Karpas-422 (cell line): ENCODE measurements at regions not wholly inside any gene's neighbourhood (a gene's known extent, or its start where the extent isn't known, plus 50 kb on each side); places are given as distances from the start of the nearest gene placed in this dataset.

Source experiments
- DNase-seq: peaks from one replicate; pipeline ENCODE4 v3.0.0-alpha.2; 2015
- H2AFZ ChIP-seq: fragments of 200-600 bp; sonication (generic); 2 replicates; pipeline ENCODE4 v1.6.1; 2014; ENCODE audit warnings: antibody characterized with exemption, low read length, mixed read lengths
- H3K27ac ChIP-seq: fragments of 200-600 bp; sonication (generic); 2 replicates; pipeline ENCODE4 v1.5.1; 2014; ENCODE audit warnings: mild to moderate bottlenecking, low read length, moderate library complexity
- H3K27me3 ChIP-seq: fragments of 200-600 bp; sonication (generic); 2 replicates; pipeline ENCODE4 v1.6.1; 2014; ENCODE audit warnings: low read length, mixed read lengths
- H3K36me3 ChIP-seq: fragments of 200-600 bp; sonication (generic); 2 replicates; pipeline ENCODE4 v1.6.1; 2014; ENCODE audit warnings: low read length, mixed read lengths; ENCODE audit not compliant: insufficient read depth
- H3K4me1 ChIP-seq: fragments of 200-600 bp; sonication (generic); 2 replicates; pipeline ENCODE4 v1.6.1; 2014; ENCODE audit warnings: mild to moderate bottlenecking, low read length, mixed read lengths
- H3K4me2 ChIP-seq: fragments of 200-600 bp; sonication (generic); 2 replicates; pipeline ENCODE4 v1.6.1; 2014; ENCODE audit warnings: low read length, low read depth, mild to moderate bottlenecking; ENCODE audit not compliant: poor library complexity, severe bottlenecking
- H3K4me3 ChIP-seq: fragments of 200-600 bp; sonication (generic); 2 replicates; pipeline ENCODE4 v1.5.1; 2014; ENCODE audit warnings: mild to moderate bottlenecking, antibody characterized with exemption, low read length, mixed read lengths
- H3K79me2 ChIP-seq: fragments of 200-600 bp; sonication (generic); 2 replicates; pipeline ENCODE4 v1.6.1; 2014; ENCODE audit warnings: mild to moderate bottlenecking, low read length, mixed read lengths
- H3K9ac ChIP-seq: fragments of 200-600 bp; sonication (generic); 2 replicates; pipeline ENCODE4 v1.6.0; 2014; ENCODE audit warnings: low read length
- H3K9me2 ChIP-seq: fragments of 200-600 bp; sonication (generic), shearing (Covaris generic); replicated peaks from 2 replicates; pipeline ENCODE4 v1.6.0; 2014; ENCODE audit warnings: mild to moderate bottlenecking, low read length, moderate library complexity; ENCODE audit not compliant: insufficient read depth
- H3K9me3 ChIP-seq: fragments of 300-700, 200-600 bp; sonication (generic); 2 replicates; pipeline ENCODE4 v1.6.1; 2014; ENCODE audit warnings: low read length, mixed read lengths
- H4K20me1 ChIP-seq: fragments of 200-600 bp; sonication (generic); 2 replicates; pipeline ENCODE4 v1.6.1; 2014; ENCODE audit warnings: mild to moderate bottlenecking, antibody characterized with exemption, low read length, low read depth; ENCODE audit not compliant: insufficient read depth

GRCh38 chr6:103617642-103618041 lies 1242.1 kb downstream of the HACE1 start:
- Histone ChIP-seq H3K4me2 (no peak overlapping the region), H3K79me2 (no peaks in the 10 kb centered on the region), H3K27me3 (no peaks in the 10 kb centered on the region), H4K20me1 (no peaks in the 10 kb centered on the region), H3K9me2 (no peaks in the 10 kb centered on the region), H3K4me3 (no peak overlapping the region), H3K4me1 (no peaks in the 10 kb centered on the region), H3K9ac (no peak overlapping the region), H3K9me3 (no peaks in the 10 kb centered on the region), H3K27ac (no peak overlapping the region), H3K36me3 (no peaks in the 10 kb centered on the region), H2AFZ (no peak overlapping the region)
- no peak for DNase-seq

DNA sequence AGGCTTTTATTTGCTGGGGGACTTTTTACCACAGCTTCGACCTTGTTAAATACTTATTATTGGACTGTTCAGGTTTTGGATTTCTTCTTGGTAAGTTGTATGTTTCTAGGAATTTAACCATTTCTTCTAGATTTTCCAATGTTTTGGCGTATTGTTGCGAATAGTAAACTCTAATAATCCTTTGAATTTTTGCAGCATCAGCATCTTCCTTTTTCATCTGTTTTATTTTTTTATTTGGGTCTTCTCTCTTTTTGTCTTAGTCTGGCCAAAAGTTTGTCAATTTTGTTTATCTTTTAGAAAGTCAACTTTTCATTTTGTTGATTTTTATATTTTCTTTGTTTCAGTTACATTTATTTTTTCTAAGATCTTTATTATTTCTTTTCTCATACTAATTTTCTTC lies 1272.0 kb downstream of the HACE1 start:
- no peaks in the 10 kb centered on the region for H3K36me3 ChIP-seq
- no peaks in the 10 kb centered on the region for H3K9me3 ChIP-seq
- no peaks in the 10 kb centered on the region for H3K27me3 ChIP-seq

GRCh38 chr6:103578115-103578514 lies 1281.6 kb downstream of the HACE1 start:
- H3K4me2 ChIP-seq = no peak overlapping the region
- H3K27ac ChIP-seq = no peak overlapping the region
- no peaks in the 10 kb centered on the region for H3K79me2 ChIP-seq
- H4K20me1 ChIP-seq = no peaks in the 10 kb centered on the region
- no peaks in the 10 kb centered on the region for H3K27me3 ChIP-seq
- H3K9me2 ChIP-seq = no peaks in the 10 kb centered on the region
- peaks cover 4% of the 10 kb centered on the region; the same call in 1 of the 2 replicates for H3K9me3 ChIP-seq
- no peaks in the 10 kb centered on the region for H3K4me1 ChIP-seq
- H3K9ac ChIP-seq = no peak overlapping the region
- no peak for DNase-seq
- H3K36me3 ChIP-seq = no peaks in the 10 kb centered on the region
- H2AFZ ChIP-seq = no peak overlapping the region
- H3K4me3 ChIP-seq = no peak overlapping the region

More for the DNA sequence above, 1272.0 kb downstream of the HACE1 start:
- H3K27ac ChIP-seq = no peak overlapping the region
- no peaks in the 10 kb centered on the region for H4K20me1 ChIP-seq
- H3K79me2 ChIP-seq = no peaks in the 10 kb centered on the region
- DNase-seq = no peak
- no peaks in the 10 kb centered on the region for H3K4me1 ChIP-seq
- no peak overlapping the region for H3K4me2 ChIP-seq
- H3K9ac ChIP-seq = no peak overlapping the region
- no peaks in the 10 kb centered on the region for H3K9me2 ChIP-seq
- no peak overlapping the region for H3K4me3 ChIP-seq
- H2AFZ ChIP-seq = no peak overlapping the region

GRCh38 chr6:103570431-103570830 lies 1289.3 kb downstream of the HACE1 start:
- Histone ChIP-seq H2AFZ (no peak overlapping the region), H3K4me1 (no peaks in the 10 kb centered on the region), H3K4me2 (no peak overlapping the region), H3K4me3 (no peak overlapping the region), H3K36me3 (no peaks in the 10 kb centered on the region), H3K9me3 (no peaks in the 10 kb centered on the region; the same call in none of the 2 replicates), H3K27ac (no peak overlapping the region), H3K9ac (no peak overlapping the region), H3K27me3 (no peaks in the 10 kb centered on the region), H3K9me2 (no peaks in the 10 kb centered on the region), H4K20me1 (no peaks in the 10 kb centered on the region), H3K79me2 (no peaks in the 10 kb centered on the region)
- DNase-seq = no peak

DNA sequence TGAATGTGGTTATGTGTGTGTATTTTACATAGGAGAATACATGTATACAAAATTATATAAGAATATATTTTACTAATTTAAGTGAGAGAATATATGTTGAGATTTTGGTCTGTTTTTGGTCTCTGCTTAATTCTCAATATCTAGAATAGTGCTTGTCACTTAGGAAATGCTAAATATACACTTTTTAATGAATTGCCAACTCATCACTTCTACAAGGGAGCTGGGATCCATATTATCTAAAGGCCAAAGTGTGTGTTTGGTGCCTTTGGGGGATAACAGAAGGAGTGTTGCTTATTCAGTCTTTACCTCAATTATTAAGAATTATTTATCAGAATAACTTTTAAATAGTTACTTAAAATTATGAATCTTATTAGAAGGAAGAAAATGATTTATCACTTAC lies 1304.8 kb downstream of the HACE1 start:
- H4K20me1 ChIP-seq = no peaks in the 10 kb centered on the region
- no peaks in the 10 kb centered on the region for H3K4me1 ChIP-seq
- H3K79me2 ChIP-seq = no peaks in the 10 kb centered on the region
- H3K27ac ChIP-seq = no peak overlapping the region
- DNase-seq = no peak
- H3K4me3 ChIP-seq = no peak overlapping the region
- H3K9ac ChIP-seq = no peak overlapping the region
- H2AFZ ChIP-seq = no peak overlapping the region
- H3K9me2 ChIP-seq = no peaks in the 10 kb centered on the region
- no peaks in the 10 kb centered on the region for H3K9me3 ChIP-seq
- H3K36me3 ChIP-seq = no peaks in the 10 kb centered on the region
- H3K27me3 ChIP-seq = no peaks in the 10 kb centered on the region
- no peak overlapping the region for H3K4me2 ChIP-seq

GRCh38 chr6:103538381-103538780 lies 1321.3 kb downstream of the HACE1 start:
- DNase-seq = no peak
- H3K9me3 ChIP-seq = no peaks in the 10 kb centered on the region
- H3K27ac ChIP-seq = no peak overlapping the region
- H3K4me1 ChIP-seq = no peaks in the 10 kb centered on the region
- no peak overlapping the region for H2AFZ ChIP-seq
- H3K9ac ChIP-seq = no peak overlapping the region
- H3K4me2 ChIP-seq = no peak overlapping the region
- no peaks in the 10 kb centered on the region for H3K36me3 ChIP-seq
- no peak overlapping the region for H3K4me3 ChIP-seq
- no peaks in the 10 kb centered on the region for H3K27me3 ChIP-seq
- no peaks in the 10 kb centered on the region for H3K9me2 ChIP-seq
- no peaks in the 10 kb centered on the region for H3K79me2 ChIP-seq
- H4K20me1 ChIP-seq = no peaks in the 10 kb centered on the region

DNA sequence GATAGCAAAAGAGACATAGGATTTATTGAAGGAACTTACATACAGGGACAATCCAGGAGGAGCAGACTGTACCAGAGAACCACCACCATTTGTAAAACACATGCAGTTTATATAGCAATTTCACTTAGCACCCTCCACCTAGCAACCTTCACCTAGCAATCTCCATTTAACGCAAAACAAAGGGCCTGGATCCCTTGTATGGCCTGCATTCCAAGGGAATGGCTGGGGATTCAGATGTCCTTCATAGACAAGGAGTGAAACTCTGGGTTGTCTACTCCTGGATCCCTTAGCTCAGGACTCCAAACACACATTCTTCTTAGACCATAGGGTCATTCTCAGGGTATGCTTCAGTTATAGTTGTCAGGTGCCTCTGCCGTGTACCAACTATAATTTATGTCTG lies 1324.9 kb downstream of the HACE1 start:
- Histone ChIP-seq H3K4me1 (no peaks in the 10 kb centered on the region; the same call in 1 of the 2 replicates), H2AFZ (no peak overlapping the region), H3K27me3 (no peaks in the 10 kb centered on the region), H3K9ac (no peak overlapping the region), H3K79me2 (no peaks in the 10 kb centered on the region), H4K20me1 (no peaks in the 10 kb centered on the region), H3K4me3 (no peak overlapping the region), H3K9me3 (no peaks in the 10 kb centered on the region), H3K4me2 (no peak overlapping the region), H3K9me2 (no peaks in the 10 kb centered on the region), H3K27ac (no peak overlapping the region), H3K36me3 (no peaks in the 10 kb centered on the region)
- no peak for DNase-seq

DNA sequence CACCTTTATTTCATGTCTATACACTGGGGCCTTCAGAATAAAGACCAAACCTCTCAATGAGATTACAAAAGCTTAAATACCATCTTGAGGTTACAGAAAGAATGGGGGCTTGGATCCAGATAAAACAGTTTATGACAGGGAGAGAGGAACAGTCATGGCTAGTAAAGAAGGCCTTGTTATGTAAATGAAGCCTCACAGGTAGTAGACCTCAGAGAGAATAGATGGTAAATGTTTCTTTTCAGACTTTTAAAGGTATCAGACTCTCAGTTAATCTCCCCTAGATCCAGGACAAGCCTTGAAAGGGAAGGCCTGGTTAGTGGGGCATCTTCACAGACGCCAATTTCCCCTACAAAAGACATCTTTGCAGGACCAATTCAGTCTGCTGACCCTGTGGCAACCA lies 1325.6 kb downstream of the HACE1 start:
- H4K20me1 ChIP-seq = no peaks in the 10 kb centered on the region
- no peak overlapping the region for H2AFZ ChIP-seq
- H3K9me2 ChIP-seq = no peaks in the 10 kb centered on the region
- H3K4me3 ChIP-seq = no peak overlapping the region
- H3K4me2 ChIP-seq = no peak overlapping the region
- H3K27ac ChIP-seq = no peak overlapping the region
- H3K9me3 ChIP-seq = no peaks in the 10 kb centered on the region
- no peaks in the 10 kb centered on the region for H3K79me2 ChIP-seq
- H3K36me3 ChIP-seq = no peaks in the 10 kb centered on the region
- no peak overlapping the region for H3K9ac ChIP-seq
- H3K27me3 ChIP-seq = no peaks in the 10 kb centered on the region
- H3K4me1 ChIP-seq = no peaks in the 10 kb centered on the region; the same call in 1 of the 2 replicates
- DNase-seq = no peak

DNA sequence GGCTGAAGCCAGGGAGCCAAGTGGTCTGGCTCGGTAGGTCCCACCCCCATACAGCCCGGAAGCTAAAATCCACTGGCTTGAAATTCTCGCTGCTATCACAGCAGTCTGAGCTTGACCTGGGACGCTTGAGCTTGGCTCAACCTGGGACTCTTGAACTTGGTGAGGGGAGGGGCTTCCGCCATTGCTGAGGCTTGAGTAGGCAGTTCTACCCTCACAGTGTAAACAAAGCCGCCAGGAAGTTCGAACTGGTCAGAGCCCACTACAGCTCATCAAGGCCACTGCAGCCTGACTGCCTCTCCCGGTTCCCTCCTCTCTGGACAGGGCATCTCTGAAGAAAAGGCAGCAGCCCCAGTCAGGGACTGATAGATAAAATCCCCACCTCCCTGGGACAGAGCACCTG lies 1337.7 kb downstream of the HACE1 start:
- DNase-seq = no peak
- no peak overlapping the region for H3K27ac ChIP-seq
- H2AFZ ChIP-seq = no peak overlapping the region
- no peaks in the 10 kb centered on the region for H3K9me2 ChIP-seq
- H3K36me3 ChIP-seq = no peaks in the 10 kb centered on the region
- no peaks in the 10 kb centered on the region for H3K79me2 ChIP-seq
- H3K4me1 ChIP-seq = no peaks in the 10 kb centered on the region
- H3K9me3 ChIP-seq = peaks cover 3% of the 10 kb centered on the region
- no peak overlapping the region for H3K4me2 ChIP-seq
- no peaks in the 10 kb centered on the region for H3K27me3 ChIP-seq
- no peak overlapping the region for H3K9ac ChIP-seq
- H4K20me1 ChIP-seq = no peaks in the 10 kb centered on the region
- no peak overlapping the region for H3K4me3 ChIP-seq
